HG03064 (cell line): ENCODE measurements at regions not wholly inside any gene's neighbourhood (a gene's known extent, or its start where the extent isn't known, plus 50 kb on each side); places are given as distances from the start of the nearest gene placed in this dataset.
"Not testable (repeated sequence)": the region's sequence is repeated elsewhere in the genome, so short reads cannot be mapped to it uniquely, and the experiment has no call there.

Experiments
- ATAC-seq: cut with Tn5 transposase; IDR thresholded peaks from one replicate; pipeline ENCODE4 v1.9.1; 2021; ENCODE audit warnings: low read depth; ENCODE audit not compliant: unreplicated experiment

DNA sequence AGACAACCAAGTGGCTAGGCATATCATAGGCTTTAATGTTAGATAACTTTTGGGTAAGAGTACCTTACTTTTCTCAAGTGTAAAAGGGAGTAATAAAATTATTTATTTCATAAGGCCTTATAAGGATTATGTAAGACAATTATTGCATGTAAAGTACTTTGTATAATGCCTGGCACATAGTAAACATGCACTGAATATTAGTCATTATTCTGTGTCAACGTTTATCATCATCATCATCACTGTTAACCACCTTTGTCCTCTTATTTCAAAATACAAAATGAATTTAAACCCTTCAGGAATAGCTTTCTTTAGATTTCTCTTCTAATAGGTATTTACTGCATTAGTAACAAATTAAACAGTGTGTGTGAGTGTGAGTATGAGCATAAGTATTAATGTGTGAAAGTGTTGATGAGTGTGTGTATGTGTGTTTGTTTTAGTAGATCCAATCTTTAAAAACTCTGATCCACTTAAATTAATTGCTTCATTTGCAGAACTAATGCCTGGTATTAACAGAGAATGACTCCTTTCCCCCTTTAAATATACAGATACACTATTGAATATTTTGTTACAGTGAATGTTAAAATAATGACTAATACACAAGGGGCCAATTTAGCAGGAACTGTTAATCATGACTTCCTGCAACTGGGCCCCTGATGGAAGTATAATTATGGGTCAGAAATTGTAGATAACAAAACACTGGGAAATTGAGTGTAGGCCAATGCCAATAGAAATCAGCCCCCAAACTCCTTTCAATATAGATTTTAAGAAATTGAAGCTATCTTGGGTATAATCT lies 213.3 kb upstream of the FZD8 start:
- ATAC-seq: no peak

DNA sequence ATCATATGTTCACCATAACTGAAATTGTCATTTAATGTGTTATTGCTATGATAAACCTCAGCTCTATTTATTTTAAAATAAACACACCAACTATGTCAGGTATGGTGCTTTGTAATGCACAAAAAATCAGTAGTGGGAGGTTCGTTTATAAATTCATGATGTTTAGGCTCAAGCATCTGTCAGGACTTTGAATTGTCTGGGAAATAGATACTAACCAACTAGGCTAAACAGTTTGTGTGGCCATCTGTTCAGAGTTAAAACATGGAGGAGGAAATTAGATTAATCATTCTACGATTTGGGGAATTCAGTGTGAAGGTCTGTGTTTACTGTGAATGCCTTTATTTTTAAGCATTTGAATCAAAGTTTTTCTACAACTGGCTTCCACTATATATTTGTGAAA lies 212.6 kb upstream of the FZD8 start:
- ATAC-seq: no peak

DNA sequence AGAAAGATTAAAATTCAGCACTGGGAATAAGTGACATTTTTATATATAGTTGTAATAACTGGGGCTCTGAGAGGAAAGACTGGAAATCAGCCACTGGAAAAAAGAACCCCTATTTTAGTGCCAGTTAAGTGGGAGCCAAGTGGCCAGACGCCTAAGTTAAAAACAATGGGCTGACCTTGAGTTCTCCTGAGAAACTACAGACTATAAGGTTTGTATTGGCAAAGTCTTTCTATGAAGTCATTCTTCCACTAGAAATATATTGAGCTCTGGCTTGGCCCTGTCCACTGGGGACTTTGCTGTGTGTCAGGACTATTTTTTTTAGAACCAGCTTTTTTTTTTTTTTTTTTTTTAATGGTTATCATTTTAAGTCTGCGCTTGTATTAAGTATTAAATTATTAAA lies 210.6 kb upstream of the FZD8 start:
- no peak for ATAC-seq

- no peak for ATAC-seq
Measured at GRCh38 chr10:35848412-35848811, 206.3 kb upstream of the FZD8 start.

GRCh38 chr10:35844686-35845085 lies 202.6 kb upstream of the FZD8 start:
- no peak for ATAC-seq

GRCh38 chr10:35843524-35844181 lies 201.6 kb upstream of the FZD8 start:
- ATAC-seq: no peak

DNA sequence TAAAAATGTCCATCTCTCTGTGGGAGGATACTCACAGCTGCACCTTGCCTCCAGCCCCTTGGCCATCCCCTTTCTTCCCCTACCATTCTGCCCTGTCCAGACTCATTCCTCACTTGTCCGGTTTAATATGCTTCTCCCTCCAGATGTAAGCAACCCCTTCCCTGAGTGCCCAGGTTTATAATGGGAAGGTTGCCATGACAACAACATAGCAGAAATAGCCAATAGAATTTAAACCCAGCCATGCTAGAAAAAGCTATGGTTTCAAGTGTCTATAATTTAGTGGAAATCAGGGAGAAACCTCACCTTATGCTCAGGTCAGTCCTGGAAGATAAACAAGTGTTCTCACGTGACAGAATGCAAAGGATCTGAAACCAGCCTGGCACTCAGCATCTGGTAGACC lies 196.0 kb upstream of the FZD8 start:
- ATAC-seq: no peak

GRCh38 chr10:35835545-35835944 lies 193.4 kb upstream of the FZD8 start:
- no peak for ATAC-seq

GRCh38 chr10:35834877-35835494 lies 192.9 kb upstream of the FZD8 start:
- no peak for ATAC-seq

DNA sequence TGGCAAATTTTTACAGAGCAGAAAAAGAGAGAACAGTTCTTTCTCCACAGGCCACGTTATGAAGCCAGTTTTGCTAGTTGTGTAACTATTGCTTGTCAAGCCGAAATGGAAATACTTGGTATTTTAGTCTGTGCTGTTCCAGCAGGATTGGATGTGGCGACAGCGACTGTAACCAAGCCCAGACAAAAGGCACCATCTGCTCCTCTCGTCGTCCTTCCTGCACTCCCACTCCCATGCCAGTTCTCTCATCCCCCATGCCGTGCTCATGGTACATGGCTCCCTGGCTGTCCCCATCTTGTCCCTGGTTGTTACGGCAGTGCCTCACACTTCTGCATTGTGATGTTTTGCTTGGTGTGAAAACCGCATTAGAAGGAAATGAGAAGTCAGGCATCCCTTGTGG lies 185.7 kb upstream of the FZD8 start:
- no peak for ATAC-seq

- ATAC-seq: no peak
Measured at GRCh38 chr10:35824704-35825103, 182.6 kb upstream of the FZD8 start.

GRCh38 chr10:35822316-35822715 lies 180.2 kb upstream of the FZD8 start:
- ATAC-seq: no peak

DNA sequence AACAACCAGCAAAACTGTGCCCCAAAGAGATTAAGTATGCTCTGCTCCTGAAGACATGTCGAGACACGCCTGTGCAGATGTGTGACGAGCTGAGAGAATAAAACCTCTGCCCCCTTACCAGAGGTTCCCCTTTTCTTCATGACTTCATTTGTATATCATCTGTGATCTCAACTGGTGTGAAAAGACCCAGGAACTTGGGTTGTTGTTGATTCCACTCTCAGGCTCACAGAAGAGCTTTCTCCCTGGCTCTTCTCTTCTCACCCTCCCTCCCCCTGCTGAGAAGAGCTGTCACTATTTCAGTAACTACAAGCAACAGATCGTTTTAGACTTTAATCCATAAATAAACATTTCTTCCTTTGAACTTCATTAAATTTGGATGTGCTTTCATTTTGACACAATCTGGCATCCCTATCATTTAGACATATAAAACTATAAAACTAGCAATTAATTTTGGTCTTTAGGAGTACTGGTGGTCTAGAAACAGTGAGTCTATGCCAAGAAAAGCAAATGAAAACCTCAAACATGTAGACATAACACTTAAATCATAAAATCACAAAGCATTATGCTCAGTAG lies 179.3 kb upstream of the FZD8 start:
- ATAC-seq: peak; percentile 82

DNA sequence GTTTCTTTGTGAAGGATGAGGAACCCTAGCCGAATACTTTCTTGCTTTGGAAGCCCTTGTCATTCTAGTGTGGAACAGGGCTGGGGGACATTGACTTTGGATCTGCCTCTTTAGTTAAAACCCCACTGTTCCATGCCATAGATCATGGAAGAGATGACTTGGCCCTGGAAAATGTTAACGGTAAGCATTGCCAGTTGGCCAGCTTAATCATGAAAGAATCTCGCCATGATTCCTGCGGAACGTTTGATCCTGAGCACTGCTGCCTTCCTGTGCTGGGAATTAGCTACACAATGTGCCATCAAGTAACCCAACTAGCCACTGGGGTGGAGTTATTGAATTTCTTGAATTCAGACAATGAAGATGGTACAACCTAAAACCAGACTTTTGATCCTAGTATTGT lies 177.6 kb upstream of the FZD8 start:
- no peak for ATAC-seq

- no peak for ATAC-seq
Measured at GRCh38 chr10:35819011-35819410, 176.9 kb upstream of the FZD8 start.

DNA sequence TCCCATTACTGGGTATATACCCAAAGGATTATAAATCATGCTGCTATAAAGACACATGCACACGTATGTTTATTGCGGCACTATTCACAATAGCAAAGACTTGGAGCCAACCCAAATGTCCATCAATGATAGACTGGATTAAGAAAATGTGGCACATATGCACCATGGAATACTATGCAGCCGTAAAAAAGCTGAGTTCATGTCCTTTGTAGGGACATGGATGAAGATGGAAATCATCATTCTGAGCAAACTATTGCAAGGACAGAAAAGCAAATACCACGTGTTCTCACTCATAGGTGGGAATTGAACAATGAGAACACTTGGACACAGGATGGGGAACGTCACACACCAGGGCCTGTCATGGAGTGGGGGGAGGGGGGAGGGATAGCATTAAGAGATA lies 175.0 kb upstream of the FZD8 start:
- ATAC-seq: not testable (repeated sequence)

- ATAC-seq: no peak
Measured at GRCh38 chr10:35813219-35813618, 171.1 kb upstream of the FZD8 start.

- no peak for ATAC-seq
Measured at GRCh38 chr10:35808344-35808743, 166.2 kb upstream of the FZD8 start.

DNA sequence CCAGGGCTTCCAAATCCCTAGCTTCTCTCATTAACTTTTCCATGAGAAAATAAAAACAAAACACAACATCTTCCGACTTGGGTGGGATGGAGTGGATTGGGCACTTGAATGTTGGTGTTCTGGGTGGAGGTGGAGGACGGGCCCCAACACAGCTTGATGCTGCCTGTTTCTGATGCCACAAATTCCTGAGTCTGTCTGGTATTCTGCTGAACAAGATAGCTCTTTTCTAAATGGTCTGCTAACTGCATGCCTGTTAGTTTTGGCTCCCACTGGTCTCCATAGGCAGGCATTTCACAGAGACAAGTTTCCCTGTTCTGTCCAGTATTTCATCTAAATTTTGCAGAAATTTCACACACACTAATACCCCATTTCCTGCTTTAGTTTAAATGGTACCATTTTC lies 160.9 kb upstream of the FZD8 start:
- no peak for ATAC-seq

GRCh38 chr10:35797187-35797586 lies 155.1 kb upstream of the FZD8 start:
- ATAC-seq: no peak

DNA sequence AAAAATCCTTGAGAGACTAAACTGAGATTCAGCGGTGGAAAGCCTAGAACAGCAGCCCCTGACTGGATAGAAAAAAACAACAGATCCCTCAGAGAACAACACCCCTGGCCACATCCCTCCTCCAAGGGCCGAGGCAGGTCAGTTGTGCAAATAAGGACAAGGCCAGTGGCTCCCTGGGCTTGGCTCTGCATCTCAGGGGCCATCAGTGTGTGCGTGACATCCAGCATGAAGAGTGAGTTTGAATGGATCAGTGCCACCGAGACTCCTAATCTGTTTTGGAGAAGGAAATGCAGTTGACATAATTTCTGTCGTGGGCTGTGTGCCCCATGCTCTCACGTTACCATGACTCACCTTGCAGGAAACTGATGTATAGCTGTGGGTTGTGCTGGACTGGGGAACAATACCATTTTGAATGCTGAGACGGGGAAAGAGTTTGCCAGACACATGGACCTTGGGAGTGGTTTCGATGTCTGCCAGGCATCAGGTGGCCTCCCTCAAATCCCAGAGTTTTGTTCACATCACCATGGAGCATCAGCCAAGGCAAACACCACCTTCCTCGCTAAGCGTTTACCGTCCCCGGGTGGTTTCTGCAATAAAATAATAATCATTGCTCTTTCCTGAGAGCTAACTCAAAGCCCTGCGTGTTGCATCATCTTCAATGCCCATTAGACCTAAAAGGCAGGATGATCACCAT lies 153.2 kb upstream of the FZD8 start:
- no peak for ATAC-seq
